Activated T-cell treated with anti-CD3 and anti-CD28 coated beads, Interleukin-2, amount 50 U/mL, for 72 hours (primary cell): ENCODE measurements at regions not wholly inside any gene's neighbourhood (a gene's known extent, or its start where the extent isn't known, plus 50 kb on each side); places are given as distances from the start of the nearest gene placed in this dataset.

Source experiments
- ATAC-seq, 2 donors: fragments of 150-1000 bp; cut with Tn5 transposase; replicated peaks in 1 of 2; 2 replicates each; pipeline ENCODE4 v1.10.0; 2021; ENCODE audit warnings: moderate library complexity in 2 of 2, mild to moderate bottlenecking in 1 of 2
- DNase-seq, 2 donors: peaks; one replicate each; pipeline ENCODE4 v3.0.0; 2021 to 2022; ENCODE audit warnings: mixed read lengths in 1 of 2
- H3K27ac Mint-ChIP-seq: one replicate; pipeline ENCODE4 v1.8.0; 2022; ENCODE audit warnings: mild to moderate bottlenecking, moderate library complexity, mixed read lengths
- H3K27me3 Mint-ChIP-seq: one replicate; pipeline ENCODE4 v1.8.0; 2022; ENCODE audit warnings: low read depth, mixed read lengths
- H3K36me3 Mint-ChIP-seq, 2 donors: one replicate each; pipeline ENCODE4 v1.8.0; 2022; ENCODE audit warnings: mixed read lengths in 2 of 2, mild to moderate bottlenecking in 1 of 2; ENCODE audit not compliant: insufficient read depth in 2 of 2
- H3K4me1 Mint-ChIP-seq: one replicate; pipeline ENCODE4 v1.8.0; 2022; ENCODE audit warnings: low read depth, mixed read lengths
- H3K4me3 Mint-ChIP-seq, 2 donors: one replicate each; pipeline ENCODE4 v1.8.0; 2022; ENCODE audit warnings: mild to moderate bottlenecking in 2 of 2, mixed read lengths in 2 of 2, moderate library complexity in 2 of 2
- H3K9me3 Mint-ChIP-seq, 2 donors: one replicate each; pipeline ENCODE4 v1.8.0; 2022; ENCODE audit warnings: mixed read lengths in 2 of 2

DNA sequence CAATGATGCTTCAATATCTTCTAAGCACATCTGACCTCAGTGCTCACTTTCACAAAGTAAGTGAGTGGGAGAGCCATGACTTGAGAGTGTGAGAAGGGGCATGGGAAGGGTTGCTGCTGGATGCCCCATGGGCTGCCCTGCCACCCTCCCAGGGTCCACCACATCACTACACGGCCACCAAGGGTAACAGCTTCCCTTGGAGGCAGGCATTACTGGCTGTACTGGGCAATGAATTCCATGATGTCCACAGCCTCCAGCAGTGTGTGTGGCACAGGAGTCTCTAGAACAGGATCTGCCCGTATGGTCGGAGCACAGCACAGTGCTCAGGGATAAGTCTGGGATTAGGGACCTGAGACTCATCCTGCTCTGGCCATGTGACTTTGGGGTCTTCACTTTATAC is 481.0 kb upstream of the MYT1L start:
- Mint-ChIP-seq H3K4me1 (no peaks in the 10 kb centered on the region), H3K9me3 (peaks cover 6 to 10% of the 10 kb centered on the region in 2 donors), H3K27ac (no peak overlapping the region), H3K4me3 (no peak overlapping the region), H3K27me3 (peaks cover 6% of the 10 kb centered on the region), H3K36me3 (peaks cover 4 to 5% of the 10 kb centered on the region in 2 donors)
- ATAC-seq = no peak
- no peak for DNase-seq

DNA sequence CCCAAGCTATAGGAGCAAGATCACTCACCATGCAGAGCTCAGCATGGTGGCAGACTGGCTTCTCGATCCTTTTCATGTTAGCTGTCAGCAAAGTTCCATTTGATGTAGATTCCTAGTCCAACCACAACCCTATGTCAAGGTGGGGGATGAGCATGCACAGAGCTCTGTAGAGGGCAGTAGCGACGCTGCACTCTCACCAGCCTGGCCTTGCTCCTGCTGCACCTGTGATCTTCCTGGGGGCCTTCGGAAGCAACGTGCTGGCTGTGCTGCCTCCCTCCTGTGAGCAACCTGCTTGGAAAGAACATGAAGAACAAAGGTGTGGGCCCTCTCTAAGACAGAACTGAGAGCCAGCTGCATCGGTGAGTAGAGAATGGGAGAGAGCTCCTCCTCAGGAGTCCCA is 479.4 kb upstream of the MYT1L start:
- peaks cover 6% of the 10 kb centered on the region for H3K27me3 Mint-ChIP-seq
- DNase-seq (no peak), ATAC-seq (no peak)
- no peaks in the 10 kb centered on the region for H3K4me1 Mint-ChIP-seq
- H3K27ac Mint-ChIP-seq = no peak overlapping the region
- peaks cover 4 to 6% of the 10 kb centered on the region in 2 donors for H3K9me3 Mint-ChIP-seq
- peaks cover 4 to 5% of the 10 kb centered on the region in 2 donors for H3K36me3 Mint-ChIP-seq
- no peak overlapping the region for H3K4me3 Mint-ChIP-seq

DNA sequence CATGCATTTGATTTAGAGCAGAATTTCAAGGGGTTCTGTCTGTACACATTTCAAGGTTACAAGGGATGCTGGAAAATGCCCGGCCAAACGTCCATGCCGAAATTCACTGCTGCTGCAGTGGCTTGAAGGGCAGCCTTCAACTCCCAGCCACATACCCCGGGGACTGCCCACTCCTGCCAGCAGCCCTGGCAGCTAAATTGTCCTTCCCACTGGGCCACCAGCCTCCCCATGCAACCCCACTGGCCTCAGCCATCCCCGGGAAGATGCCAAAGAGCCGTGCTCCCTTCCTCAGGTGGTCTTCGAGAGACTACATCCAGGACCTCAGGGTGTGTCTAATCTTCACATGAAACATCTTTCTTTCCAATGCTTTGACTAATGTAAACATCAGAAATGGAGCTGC is 478.7 kb upstream of the MYT1L start:
- Mint-ChIP-seq H3K4me1 (no peaks in the 10 kb centered on the region), H3K9me3 (peaks cover 4 to 6% of the 10 kb centered on the region in 2 donors), H3K36me3 (peaks cover 3 to 4% of the 10 kb centered on the region in 2 donors), H3K4me3 (no peak overlapping the region), H3K27me3 (peaks cover 12% of the 10 kb centered on the region), H3K27ac (no peak overlapping the region)
- DNase-seq (no peak), ATAC-seq (no peak)

DNA sequence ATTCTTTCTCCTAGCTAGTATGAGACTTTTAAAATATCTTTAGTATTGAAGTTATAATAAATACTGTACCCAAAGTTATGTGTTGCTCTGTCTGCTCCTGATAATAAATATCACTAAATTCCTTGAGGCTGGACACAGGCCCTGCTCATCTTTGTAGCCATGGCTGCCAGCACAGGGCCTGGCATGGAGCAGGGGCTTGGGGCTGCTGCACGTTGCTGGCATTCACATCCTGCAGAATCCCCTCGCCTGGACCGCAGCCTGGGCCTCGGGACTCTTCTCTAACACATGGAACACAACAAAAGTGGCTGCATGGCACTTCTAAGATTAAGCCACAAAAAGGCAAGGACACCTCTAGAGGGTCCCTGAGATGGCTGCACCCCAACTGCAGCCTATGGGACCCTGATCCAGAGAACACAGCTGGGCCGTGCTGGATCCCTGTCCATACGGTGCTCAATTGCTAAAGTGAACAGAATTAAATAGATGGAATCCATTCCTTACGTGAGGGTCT is 477.5 kb upstream of the MYT1L start:
- Mint-ChIP-seq H3K4me1 (no peaks in the 10 kb centered on the region), H3K9me3 (peaks cover 2% of the 10 kb centered on the region in 2 donors), H3K27ac (no peak overlapping the region), H3K36me3 (peaks cover 2 to 3% of the 10 kb centered on the region in 2 donors), H3K27me3 (peaks cover 13% of the 10 kb centered on the region), H3K4me3 (no peak overlapping the region)
- DNase-seq = no peak
- ATAC-seq = no peak

DNA sequence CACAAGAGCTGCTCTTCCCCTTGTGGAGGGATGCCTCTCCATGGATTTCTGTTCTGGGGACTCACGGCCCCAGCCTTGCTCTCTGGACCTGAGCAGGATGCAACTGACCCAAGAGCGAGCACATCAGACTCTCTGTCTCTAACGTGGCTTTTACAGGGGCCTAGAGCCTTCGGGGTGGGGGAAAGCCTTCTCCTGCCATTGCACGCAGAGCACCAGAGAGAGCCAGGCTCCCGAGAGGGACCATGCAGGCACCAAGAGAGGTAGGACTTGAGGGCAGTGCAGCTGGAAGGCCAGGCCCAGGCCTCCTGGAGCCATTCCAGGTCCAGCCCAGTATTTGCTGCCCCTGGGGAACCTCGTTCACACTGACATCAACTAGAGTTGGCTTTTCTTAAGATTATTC is 475.6 kb upstream of the MYT1L start:
- Mint-ChIP-seq H3K9me3 (peaks cover 0 to 2% of the 10 kb centered on the region in 2 donors), H3K27me3 (peaks cover 13% of the 10 kb centered on the region), H3K27ac (no peak overlapping the region), H3K4me3 (no peak overlapping the region), H3K36me3 (no peaks in the 10 kb centered on the region), H3K4me1 (no peaks in the 10 kb centered on the region)
- no peak for DNase-seq
- no peak for ATAC-seq

DNA sequence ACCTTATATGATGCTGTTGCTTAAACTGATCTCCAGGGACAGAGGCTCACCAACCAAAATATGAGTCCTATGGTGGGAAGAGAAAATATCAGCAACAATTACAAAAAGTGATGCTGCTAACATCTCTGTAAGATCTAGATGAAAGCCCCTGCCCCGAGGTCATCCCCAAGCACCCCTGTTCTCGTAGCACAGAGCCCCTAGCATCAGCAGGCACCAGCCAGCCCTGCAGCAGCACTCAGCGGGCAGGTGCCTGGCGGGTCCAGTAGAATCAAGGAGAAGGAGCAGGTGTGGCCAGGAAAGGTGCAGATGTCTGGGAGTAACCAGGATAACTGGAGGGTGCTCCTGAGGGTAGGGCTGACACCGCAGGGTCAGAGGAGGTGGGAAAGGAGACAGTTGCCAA is 474.2 kb upstream of the MYT1L start:
- no peak overlapping the region for H3K27ac Mint-ChIP-seq
- no peak for ATAC-seq
- H3K9me3 Mint-ChIP-seq = peaks cover 0 to 2% of the 10 kb centered on the region in 2 donors
- no peak for DNase-seq
- H3K4me1 Mint-ChIP-seq = no peaks in the 10 kb centered on the region
- no peaks in the 10 kb centered on the region for H3K36me3 Mint-ChIP-seq
- H3K27me3 Mint-ChIP-seq = peaks cover 13% of the 10 kb centered on the region
- no peak overlapping the region for H3K4me3 Mint-ChIP-seq

DNA sequence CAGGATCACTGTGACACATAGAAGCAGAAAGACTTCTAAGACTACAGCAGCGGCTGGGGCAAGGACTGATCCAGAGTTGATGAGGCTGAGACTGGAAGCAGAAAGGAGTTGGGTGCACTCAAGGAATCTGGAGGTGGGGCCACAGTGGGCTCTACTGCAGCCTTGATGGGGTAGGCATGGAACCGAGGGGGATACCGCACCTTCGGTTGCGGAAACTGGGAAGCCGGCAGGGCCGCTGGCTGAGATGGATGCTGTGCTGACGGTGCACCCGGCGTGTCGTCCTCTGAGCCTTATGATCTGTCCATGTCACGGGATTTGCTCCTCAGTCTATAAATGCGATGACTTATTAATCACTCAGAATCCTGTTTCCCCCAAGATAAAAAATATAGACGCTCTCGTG is 473.5 kb upstream of the MYT1L start:
- no peak overlapping the region for H3K27ac Mint-ChIP-seq
- no peaks in the 10 kb centered on the region for H3K36me3 Mint-ChIP-seq
- peaks cover 13% of the 10 kb centered on the region for H3K27me3 Mint-ChIP-seq
- H3K4me3 Mint-ChIP-seq = no peak overlapping the region
- no peaks in the 10 kb centered on the region for H3K4me1 Mint-ChIP-seq
- ATAC-seq = no peak
- H3K9me3 Mint-ChIP-seq = peaks cover 0 to 2% of the 10 kb centered on the region in 2 donors
- DNase-seq = no peak

DNA sequence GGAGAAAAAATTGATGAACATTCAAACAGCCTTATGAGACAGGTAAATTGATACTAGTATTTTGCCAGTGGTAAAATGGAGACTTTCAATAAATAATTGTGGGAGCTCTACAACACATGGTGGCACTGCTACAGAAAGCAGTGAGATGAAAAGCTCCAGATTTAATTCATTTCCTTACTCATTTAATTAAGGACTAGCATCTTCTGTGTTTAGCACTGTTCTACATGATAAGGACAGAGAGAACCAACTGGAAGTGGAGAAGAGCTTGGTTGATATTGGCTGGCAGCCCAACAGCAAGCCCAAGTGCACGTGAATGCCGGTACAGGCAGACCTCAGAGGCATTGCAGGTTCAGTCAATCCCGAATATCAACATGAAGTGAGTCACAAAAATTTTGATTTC is 470.4 kb upstream of the MYT1L start:
- H3K27me3 Mint-ChIP-seq = peaks cover 7% of the 10 kb centered on the region
- no peaks in the 10 kb centered on the region for H3K4me1 Mint-ChIP-seq
- DNase-seq (no peak), ATAC-seq (no peak)
- H3K27ac Mint-ChIP-seq = no peak overlapping the region
- no peak overlapping the region for H3K4me3 Mint-ChIP-seq
- no peaks in the 10 kb centered on the region for H3K36me3 Mint-ChIP-seq
- H3K9me3 Mint-ChIP-seq = peaks cover 0 to 2% of the 10 kb centered on the region in 2 donors

DNA sequence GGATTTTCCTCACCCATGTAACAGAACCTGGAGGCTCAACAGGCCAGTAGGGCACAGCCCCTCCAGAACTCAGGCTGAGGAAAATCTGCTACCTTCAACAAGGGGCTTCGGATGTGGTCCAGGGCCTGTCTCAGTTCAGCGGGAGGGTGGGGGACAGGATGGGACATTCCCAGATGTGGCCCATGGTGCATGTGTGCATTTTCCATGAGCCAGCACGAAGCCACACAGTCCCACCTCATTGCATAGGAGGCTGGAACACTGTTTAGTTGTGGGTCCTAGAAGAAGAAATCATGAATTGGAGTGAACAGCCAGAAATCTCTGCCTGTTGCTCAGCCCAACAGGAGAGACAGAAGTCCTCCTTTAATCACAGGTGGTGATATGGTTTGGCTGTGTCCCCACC is 469.6 kb upstream of the MYT1L start:
- H3K9me3 Mint-ChIP-seq = peaks cover 0 to 2% of the 10 kb centered on the region in 2 donors
- DNase-seq = no peak
- H3K4me1 Mint-ChIP-seq = no peaks in the 10 kb centered on the region
- no peak for ATAC-seq
- no peak overlapping the region for H3K27ac Mint-ChIP-seq
- peaks cover 7% of the 10 kb centered on the region for H3K27me3 Mint-ChIP-seq
- no peak overlapping the region for H3K4me3 Mint-ChIP-seq
- no peaks in the 10 kb centered on the region for H3K36me3 Mint-ChIP-seq

DNA sequence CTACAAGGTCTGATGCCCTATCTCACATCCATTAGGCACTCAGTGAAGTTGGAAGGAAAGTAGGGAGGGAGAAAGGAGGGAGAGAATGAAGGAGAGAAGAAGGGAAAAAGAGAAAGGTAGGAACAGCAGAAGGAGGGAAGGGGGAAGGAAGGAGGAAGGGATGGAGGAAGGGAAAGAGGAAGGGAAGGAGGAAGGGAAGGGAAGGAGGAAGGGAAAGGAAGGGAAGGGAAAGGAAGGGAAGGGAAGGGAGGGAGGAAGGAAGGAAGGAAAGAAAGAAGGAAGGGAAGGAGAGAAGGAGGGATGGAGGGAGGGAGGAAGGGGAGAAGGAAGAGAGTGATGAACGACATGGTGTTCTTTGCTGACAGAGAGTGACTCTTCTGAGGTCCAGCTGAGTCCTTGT is 468.9 kb upstream of the MYT1L start:
- Mint-ChIP-seq H3K4me3 (no peak overlapping the region), H3K36me3 (no peaks in the 10 kb centered on the region), H3K27me3 (peaks cover 4% of the 10 kb centered on the region), H3K4me1 (no peaks in the 10 kb centered on the region), H3K27ac (no peak overlapping the region), H3K9me3 (peaks cover 0 to 2% of the 10 kb centered on the region in 2 donors)
- no peak for DNase-seq
- no peak for ATAC-seq

DNA sequence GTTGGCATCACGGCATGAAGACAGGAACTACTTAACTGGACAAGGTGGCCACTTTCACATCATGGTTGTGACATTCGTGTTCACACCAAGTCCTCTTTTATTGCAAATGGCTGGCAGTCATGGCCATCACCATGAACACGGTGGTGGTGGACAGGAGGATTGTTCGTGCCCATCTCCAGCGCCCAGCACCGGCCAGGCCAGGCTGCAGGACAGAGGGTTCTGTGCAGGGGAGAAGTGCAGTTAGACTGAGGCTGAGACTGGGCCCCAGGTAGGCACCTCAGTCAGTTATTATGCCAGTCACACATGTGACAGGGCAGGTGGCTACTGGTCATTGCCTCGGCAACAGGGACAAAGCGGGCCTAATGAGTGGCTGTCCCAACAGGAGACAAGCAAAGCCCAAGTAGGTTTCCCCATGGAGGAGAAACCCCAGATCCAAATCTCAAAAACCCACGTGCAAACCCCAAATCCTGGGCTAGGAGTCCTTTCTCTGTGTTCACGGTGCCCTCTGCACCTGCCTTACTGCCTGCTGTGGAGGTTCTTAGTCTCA is 468.1 kb upstream of the MYT1L start:
- Mint-ChIP-seq H3K27me3 (no peaks in the 10 kb centered on the region), H3K4me3 (no peak overlapping the region), H3K9me3 (peaks cover 0 to 2% of the 10 kb centered on the region in 2 donors), H3K27ac (no peak overlapping the region), H3K36me3 (no peaks in the 10 kb centered on the region), H3K4me1 (no peaks in the 10 kb centered on the region)
- ATAC-seq (no peak), DNase-seq (no peak)

DNA sequence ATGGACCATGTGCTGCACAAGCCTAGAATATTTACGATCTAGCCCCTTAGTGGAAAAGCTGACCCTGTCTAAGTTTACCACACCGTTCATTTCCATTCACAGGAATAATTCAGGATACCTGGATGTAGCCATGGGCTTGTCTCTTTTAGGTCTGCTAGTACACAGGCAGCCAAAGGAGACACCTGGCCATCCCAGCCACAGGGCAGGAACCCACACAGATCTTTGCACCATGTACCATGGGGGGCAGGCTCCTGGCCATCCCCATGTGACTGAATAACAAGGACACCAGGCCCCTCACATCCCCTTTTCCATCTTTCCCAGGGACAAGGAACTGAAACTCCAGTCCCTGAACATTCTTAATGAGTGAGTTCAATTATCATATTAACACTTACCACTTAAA is 467.3 kb upstream of the MYT1L start:
- no peak for ATAC-seq
- H3K27me3 Mint-ChIP-seq = no peaks in the 10 kb centered on the region
- H3K27ac Mint-ChIP-seq = no peak overlapping the region
- H3K36me3 Mint-ChIP-seq = no peaks in the 10 kb centered on the region
- DNase-seq = no peak
- peaks cover 0 to 2% of the 10 kb centered on the region in 2 donors for H3K9me3 Mint-ChIP-seq
- no peaks in the 10 kb centered on the region for H3K4me1 Mint-ChIP-seq
- H3K4me3 Mint-ChIP-seq = no peak overlapping the region

DNA sequence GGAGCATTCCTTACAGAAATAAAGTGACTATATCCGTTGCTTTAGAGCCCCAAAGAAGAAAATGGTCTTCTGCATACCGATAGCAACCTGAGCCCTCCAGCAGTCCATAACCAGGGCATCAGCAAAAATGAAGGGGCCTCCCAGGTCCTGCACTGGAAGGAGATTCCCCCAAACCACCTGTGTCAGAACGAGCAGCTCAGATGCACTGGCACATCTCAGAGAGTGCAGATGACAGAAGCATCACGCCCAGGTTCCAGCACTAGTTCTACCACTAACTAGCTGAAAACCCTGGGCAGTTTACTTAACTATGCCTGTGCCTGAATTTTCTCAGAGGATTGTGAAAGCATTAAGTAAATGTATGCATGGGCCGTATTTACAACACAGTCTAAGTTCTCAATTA is 466.7 kb upstream of the MYT1L start:
- no peaks in the 10 kb centered on the region for H3K4me1 Mint-ChIP-seq
- peaks cover 0 to 2% of the 10 kb centered on the region in 2 donors for H3K9me3 Mint-ChIP-seq
- H3K27me3 Mint-ChIP-seq = no peaks in the 10 kb centered on the region
- no peak for ATAC-seq
- no peak overlapping the region for H3K4me3 Mint-ChIP-seq
- no peak for DNase-seq
- H3K36me3 Mint-ChIP-seq = no peaks in the 10 kb centered on the region
- no peak overlapping the region for H3K27ac Mint-ChIP-seq

DNA sequence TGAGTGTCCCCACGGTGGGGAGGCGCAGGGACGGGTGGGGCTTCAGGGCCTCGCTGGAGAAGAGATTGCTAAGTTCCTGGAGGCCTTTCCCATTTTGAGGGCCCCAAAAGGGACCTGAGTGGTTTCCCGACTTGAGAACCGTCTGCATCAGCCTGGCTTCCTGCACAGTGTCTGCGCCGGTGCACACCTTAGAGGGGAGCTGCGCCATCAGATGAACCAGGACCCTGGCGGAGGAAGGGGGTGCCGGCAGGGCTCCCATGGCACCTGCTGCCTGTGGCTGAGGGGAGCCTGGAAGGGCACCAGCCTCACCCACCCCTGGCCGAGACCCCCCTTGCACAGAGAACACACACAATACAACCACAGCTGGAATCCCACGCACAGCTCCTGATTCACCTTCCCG is 465.1 kb upstream of the MYT1L start:
- Mint-ChIP-seq H3K9me3 (no peaks in the 10 kb centered on the region), H3K27me3 (no peaks in the 10 kb centered on the region), H3K4me3 (no peak overlapping the region), H3K27ac (no peak overlapping the region), H3K4me1 (no peaks in the 10 kb centered on the region), H3K36me3 (no peaks in the 10 kb centered on the region)
- DNase-seq = no peak
- ATAC-seq = no peak
